GM21423 (cell line): ENCODE measurements at regions not wholly inside any gene's neighbourhood (a gene's known extent, or its start where the extent isn't known, plus 50 kb on each side); places are given as distances from the start of the nearest gene placed in this dataset.
"Not testable (repeated sequence)": the region's sequence is repeated elsewhere in the genome, so short reads cannot be mapped to it uniquely, and the experiment has no call there.

Experiments used
- ATAC-seq: cut with Tn5 transposase; IDR thresholded peaks from one replicate; pipeline ENCODE4 v1.9.1; 2021; ENCODE audit warnings: mild to moderate bottlenecking, moderate library complexity; ENCODE audit not compliant: unreplicated experiment

GRCh38 chr1:149635290-149635899 lies 51.7 kb downstream of the PPIAL4C start:
- ATAC-seq: not testable (repeated sequence)

GRCh38 chr1:149636286-149637122 lies 52.9 kb downstream of the PPIAL4C start:
- peak; percentile 88 for ATAC-seq

GRCh38 chr1:149638481-149638880 lies 54.8 kb downstream of the PPIAL4C start:
- not testable (repeated sequence) for ATAC-seq

- ATAC-seq: not testable (repeated sequence)
Observed at GRCh38 chr1:149638901-149639658, 55.4 kb downstream of the PPIAL4C start.

GRCh38 chr1:149641179-149641578 lies 57.5 kb downstream of the PPIAL4C start:
- not testable (repeated sequence) for ATAC-seq

GRCh38 chr1:149644818-149645217 lies 61.2 kb downstream of the PPIAL4C start:
- ATAC-seq: not testable (repeated sequence)

GRCh38 chr1:149646360-149647017 lies 62.8 kb downstream of the PPIAL4C start:
- ATAC-seq: not testable (repeated sequence)

GRCh38 chr1:149647018-149647373 lies 63.3 kb downstream of the PPIAL4C start:
- not testable (repeated sequence) for ATAC-seq

GRCh38 chr1:149657750-149658149 lies 74.1 kb downstream of the PPIAL4C start:
- ATAC-seq: not testable (repeated sequence)

- ATAC-seq: not testable (repeated sequence)
Observed at GRCh38 chr1:149658175-149658574, 74.5 kb downstream of the PPIAL4C start.

- ATAC-seq: not testable (repeated sequence)
Observed at GRCh38 chr1:149664624-149665023, 81.0 kb downstream of the PPIAL4C start.

- not testable (repeated sequence) for ATAC-seq
Observed at GRCh38 chr1:149665033-149665432, 81.4 kb downstream of the PPIAL4C start.

- ATAC-seq: not testable (repeated sequence)
Observed at GRCh38 chr1:149665528-149665927, 81.9 kb downstream of the PPIAL4C start.

- ATAC-seq: not testable (repeated sequence)
Observed at GRCh38 chr1:149673231-149673909, 89.7 kb downstream of the PPIAL4C start.

GRCh38 chr1:149674921-149675320 lies 91.3 kb downstream of the PPIAL4C start:
- not testable (repeated sequence) for ATAC-seq

- ATAC-seq: not testable (repeated sequence)
Observed at GRCh38 chr1:149677359-149677758, 93.7 kb downstream of the PPIAL4C start.

GRCh38 chr1:149686593-149687238 lies 95.8 kb upstream of the FCGR1A start:
- ATAC-seq: not testable (repeated sequence)

GRCh38 chr1:149691399-149691798 lies 91.1 kb upstream of the FCGR1A start:
- not testable (repeated sequence) for ATAC-seq

GRCh38 chr1:149692804-149693539 lies 89.5 kb upstream of the FCGR1A start:
- not testable (repeated sequence) for ATAC-seq
